B cell (primary cell): ENCODE measurements at regions not wholly inside any gene's neighbourhood (a gene's known extent, or its start where the extent isn't known, plus 50 kb on each side); places are given as distances from the start of the nearest gene placed in this dataset.

Source experiments
- ATAC-seq: fragments of 200-7000 bp; cut with Tn5 transposase; one replicate; pipeline ENCODE4 v1.10.0; 2021; ENCODE audit warnings: low read depth, mild to moderate bottlenecking, moderate number of reproducible peaks, moderate library complexity
- CTCF ChIA-PET: fragments of 350-600 bp; sonication (Branson Sonifier 250); formaldehyde crosslinking; loops from one replicate; lab custom pipeline; 2021; ENCODE audit warnings: antibody characterized with exemption, inconsistent platforms; lab: Charles Lee
- POLR2A ChIA-PET: fragments of 350-600 bp; sonication (Branson Sonifier 250); formaldehyde crosslinking; loops from one replicate; lab custom pipeline; 2021; ENCODE audit warnings: antibody characterized with exemption; lab: Charles Lee
- DNase-seq: peaks from one replicate; pipeline ENCODE4 v3.0.0; 2013
- H2AFZ ChIP-seq: 2 replicates; pipeline ENCODE4 v1.6.1; 2012; ENCODE audit warnings: mild to moderate bottlenecking, low read depth, low read length; ENCODE audit not compliant: insufficient read depth, poor library complexity, severe bottlenecking
- H3K27ac ChIP-seq, 2 donors: 1 replicate in 1 of 2; 2 replicates in 1 of 2; pipeline ENCODE4 v1.5.1; 2012 to 2013; ENCODE audit warnings: low read length in 2 of 2, mild to moderate bottlenecking in 2 of 2, moderate library complexity in 1 of 2
- H3K27me3 ChIP-seq, 4 experiments: fragments of 200-600 bp in 1 of 4; sonication (generic) in 1 of 4; replicated peaks in 1 of 4; 1 replicate in 2 of 4; 2 replicates in 2 of 4; pipeline versions ENCODE4 v1.6.1 to v1.7.0; 2013 to 2016; ENCODE audit warnings: low read length in 3 of 4, mild to moderate bottlenecking in 2 of 4, mixed read lengths in 1 of 4, moderate library complexity in 1 of 4; ENCODE audit not compliant: insufficient read depth in 4 of 4, control insufficient read depth in 3 of 4; ENCODE audit errors: control extremely low read depth in 1 of 4
- H3K36me3 ChIP-seq, 2 experiments: replicated peaks in 1 of 2; 1 replicate in 1 of 2; 2 replicates in 1 of 2; pipeline versions ENCODE4 v1.6.1 to v1.7.1; 2013; ENCODE audit warnings: low read length in 1 of 2; ENCODE audit not compliant: insufficient read depth in 2 of 2, control insufficient read depth in 1 of 2; ENCODE audit errors: control extremely low read depth in 1 of 2, extremely low read depth in 1 of 2
- H3K4me1 ChIP-seq, 2 donors: fragments of 200-600 bp in 1 of 2; sonication (generic) in 1 of 2; 1 replicate in 1 of 2; 2 replicates in 1 of 2; pipeline versions ENCODE4 v1.5.1 to v1.6.1; 2013 to 2017; ENCODE audit warnings: low read length in 2 of 2; ENCODE audit not compliant: control insufficient read depth in 2 of 2, insufficient read depth in 2 of 2
- H3K4me2 ChIP-seq: replicated peaks from 2 replicates; pipeline ENCODE3; 2012; ENCODE audit warnings: mild to moderate bottlenecking, low read depth, low read length; ENCODE audit not compliant: poor library complexity, severe bottlenecking
- H3K4me3 ChIP-seq, 5 experiments: fragments of 200-600 bp in 1 of 5; sonication (generic) in 1 of 5; 1 replicate in 3 of 5; 2 replicates in 2 of 5; pipeline versions ENCODE4 v1.5.1 to v1.7.0; 2011 to 2016; ENCODE audit warnings: low read length in 4 of 5, mild to moderate bottlenecking in 4 of 5, low read depth in 2 of 5, control low read depth in 1 of 5, moderate library complexity in 1 of 5; ENCODE audit not compliant: insufficient read depth in 1 of 5; ENCODE audit errors: control extremely low read depth in 1 of 5, extremely low read depth in 1 of 5
- H3K79me2 ChIP-seq: fragments of 200-600 bp; sonication (generic); one replicate; pipeline ENCODE4 v1.6.0; 2016; ENCODE audit warnings: low read length; ENCODE audit not compliant: control insufficient read depth, insufficient read depth
- H3K9ac ChIP-seq: fragments of 200-600 bp; sonication (generic); 2 replicates; pipeline ENCODE4 v1.6.1; 2017; ENCODE audit warnings: mild to moderate bottlenecking, low read length, moderate library complexity
- H3K9me3 ChIP-seq, 3 donors: one replicate each; pipeline versions ENCODE4 v1.6.1 to v1.7.1; 2013; ENCODE audit warnings: low read length in 2 of 3; ENCODE audit not compliant: control insufficient read depth in 2 of 3, insufficient read depth in 1 of 3; ENCODE audit errors: control extremely low read depth in 1 of 3
- H4K20me1 ChIP-seq: 2 replicates; pipeline ENCODE4 v1.6.0; 2012; ENCODE audit warnings: mild to moderate bottlenecking, low read length; ENCODE audit not compliant: insufficient read depth, control insufficient read depth, poor library complexity, severe bottlenecking
- H3K27ac Mint-ChIP-seq: one replicate; pipeline ENCODE4 v1.8.0; 2021; ENCODE audit warnings: mixed read lengths
- H3K27me3 Mint-ChIP-seq: one replicate; pipeline ENCODE4 v1.8.0; 2021; ENCODE audit warnings: mixed read lengths
- H3K4me1 Mint-ChIP-seq: one replicate; pipeline ENCODE4 v1.8.0; 2021; ENCODE audit warnings: mixed read lengths
- H3K4me3 Mint-ChIP-seq: one replicate; pipeline ENCODE4 v1.8.0; 2021; ENCODE audit warnings: mixed read lengths
- H3K9me3 Mint-ChIP-seq: one replicate; pipeline ENCODE4 v1.8.0; 2022; ENCODE audit warnings: mixed read lengths; ENCODE audit not compliant: insufficient read depth
- EZH2 ChIP-seq: IDR thresholded peaks from 2 replicates; pipeline ENCODE4 v1.6.1; 2012; ENCODE audit warnings: borderline replicate concordance, low read depth, mild to moderate bottlenecking, moderate library complexity, low read length; ENCODE audit not compliant: insufficient read depth, poor library complexity, severe bottlenecking
- WGBS: methylation state at CpG from one replicate; pipeline ENCODE4 v1.1.5; 2013; ENCODE audit warnings: missing lambda C conversion rate; ENCODE audit not compliant: insufficient coverage; 5-methylcytosine and 5-hydroxymethylcytosine counted together
- intact Hi-C: fragments of 100-400 bp; cut with micrococcal nuclease; formaldehyde crosslinking; loops from one replicate; pipeline ENCODE4 v1.10.0; 2022
- TF ChIP-seq, protein P1 (sequence below): fragments of 200-600 bp; IDR thresholded peaks from one replicate; pipeline ENCODE4 v1.8.0; 2022; ENCODE audit warnings: antibody characterized with exemption, mild to moderate bottlenecking

DNA sequence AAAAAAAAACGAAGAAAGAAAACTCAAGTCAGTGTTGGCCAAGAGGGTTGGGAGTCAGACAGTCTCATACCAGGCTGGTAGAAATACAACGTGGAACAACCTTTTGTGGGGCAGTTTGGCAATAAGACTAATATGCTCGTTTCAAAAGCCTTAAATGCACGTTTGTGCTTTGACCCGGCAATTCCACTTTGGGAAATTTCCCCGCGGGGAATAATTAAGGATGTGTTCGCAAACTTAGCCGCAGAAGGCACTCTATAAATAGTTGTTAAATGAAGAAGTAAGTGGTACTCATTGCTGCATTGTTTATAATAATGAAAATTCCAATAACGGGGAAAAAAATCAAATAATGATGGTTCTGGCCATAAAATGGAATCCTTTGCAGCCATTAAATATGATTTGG, 664.8 kb upstream of the EEF2KMT start:
- POLR2A ChIA-PET = no interaction called here
- Histone ChIP-seq H3K36me3 (no peaks in the 10 kb centered on the region), H3K4me3 (no peak overlapping the region), H3K79me2 (no peaks in the 10 kb centered on the region), H3K27ac (no peak overlapping the region), H3K9ac (no peak overlapping the region), H2AFZ (no peak overlapping the region), H3K4me1 (no peaks in the 10 kb centered on the region), H3K4me2 (no peak overlapping the region), H4K20me1 (no peaks in the 10 kb centered on the region), H3K9me3 (peaks cover 0 to 9% (median 0%) of the 10 kb centered on the region in 3 donors), H3K27me3 (no peaks in the 10 kb centered on the region)
- DNase-seq = no peak
- CTCF ChIA-PET = no interaction called here
- ATAC-seq = no peak
- Mint-ChIP-seq H3K27ac (no peak overlapping the region), H3K9me3 (no peaks in the 10 kb centered on the region), H3K4me3 (no peak overlapping the region), H3K27me3 (no peaks in the 10 kb centered on the region), H3K4me1 (no peaks in the 10 kb centered on the region)
- intact Hi-C loops = no loop called here
- WGBS = 80% methylated on average over 6 of the region's 10 CpGs
- TF ChIP-seq, protein P1, sequence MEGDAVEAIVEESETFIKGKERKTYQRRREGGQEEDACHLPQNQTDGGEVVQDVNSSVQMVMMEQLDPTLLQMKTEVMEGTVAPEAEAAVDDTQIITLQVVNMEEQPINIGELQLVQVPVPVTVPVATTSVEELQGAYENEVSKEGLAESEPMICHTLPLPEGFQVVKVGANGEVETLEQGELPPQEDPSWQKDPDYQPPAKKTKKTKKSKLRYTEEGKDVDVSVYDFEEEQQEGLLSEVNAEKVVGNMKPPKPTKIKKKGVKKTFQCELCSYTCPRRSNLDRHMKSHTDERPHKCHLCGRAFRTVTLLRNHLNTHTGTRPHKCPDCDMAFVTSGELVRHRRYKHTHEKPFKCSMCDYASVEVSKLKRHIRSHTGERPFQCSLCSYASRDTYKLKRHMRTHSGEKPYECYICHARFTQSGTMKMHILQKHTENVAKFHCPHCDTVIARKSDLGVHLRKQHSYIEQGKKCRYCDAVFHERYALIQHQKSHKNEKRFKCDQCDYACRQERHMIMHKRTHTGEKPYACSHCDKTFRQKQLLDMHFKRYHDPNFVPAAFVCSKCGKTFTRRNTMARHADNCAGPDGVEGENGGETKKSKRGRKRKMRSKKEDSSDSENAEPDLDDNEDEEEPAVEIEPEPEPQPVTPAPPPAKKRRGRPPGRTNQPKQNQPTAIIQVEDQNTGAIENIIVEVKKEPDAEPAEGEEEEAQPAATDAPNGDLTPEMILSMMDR = no peak
- TF ChIP-seq EZH2 = no peak

DNA sequence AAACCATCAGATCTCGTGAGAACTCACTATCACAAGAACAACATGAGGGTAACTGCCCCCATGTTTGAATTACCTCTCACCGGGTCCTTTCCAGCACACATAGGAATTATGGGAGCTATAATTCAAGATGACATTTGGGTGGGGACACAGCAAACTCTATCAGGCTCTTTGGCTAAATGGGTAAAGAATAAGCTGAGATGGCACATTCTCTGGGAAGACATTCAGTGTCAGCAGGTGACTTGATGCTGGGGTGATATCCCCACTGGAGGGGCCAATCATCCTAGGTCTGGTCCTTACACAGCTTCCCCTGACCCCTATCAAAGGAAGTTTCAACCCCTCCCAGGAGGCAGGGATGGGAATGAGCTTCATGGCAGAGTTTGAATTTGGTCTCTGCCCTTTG, 664.0 kb upstream of the EEF2KMT start:
- H3K4me2 ChIP-seq = no peak overlapping the region
- peaks cover 0 to 9% (median 0%) of the 10 kb centered on the region in 3 donors for H3K9me3 ChIP-seq
- no peak overlapping the region for H3K9ac ChIP-seq
- H3K4me1 Mint-ChIP-seq = no peaks in the 10 kb centered on the region
- H3K27ac ChIP-seq = no peak overlapping the region
- H3K9me3 Mint-ChIP-seq = peaks cover 2% of the 10 kb centered on the region
- WGBS = no CpG with 5 or more reads among the region's 2 CpGs
- TF ChIP-seq, protein P1 = no peak
- no peak for TF ChIP-seq EZH2
- no peaks in the 10 kb centered on the region for H3K36me3 ChIP-seq
- no peak overlapping the region for H2AFZ ChIP-seq
- H3K4me3 ChIP-seq = no peak overlapping the region
- H3K27ac Mint-ChIP-seq = no peak overlapping the region
- no peaks in the 10 kb centered on the region for H4K20me1 ChIP-seq
- POLR2A ChIA-PET = no interaction called here
- DNase-seq = no peak
- no peaks in the 10 kb centered on the region for H3K4me1 ChIP-seq
- no peak overlapping the region for H3K4me3 Mint-ChIP-seq
- intact Hi-C loops = no loop called here
- H3K27me3 Mint-ChIP-seq = no peaks in the 10 kb centered on the region
- no peak for ATAC-seq
- H3K27me3 ChIP-seq = no peaks in the 10 kb centered on the region
- no peaks in the 10 kb centered on the region for H3K79me2 ChIP-seq
- CTCF ChIA-PET = no interaction called here
